Activated CD4-positive, CD25-positive, alpha-beta regulatory T cell (primary cell): ENCODE measurements at regions not wholly inside any gene's neighbourhood (a gene's known extent, or its start where the extent isn't known, plus 50 kb on each side); places are given as distances from the start of the nearest gene placed in this dataset.

Experiments
- DNase-seq, 4 experiments: peaks; one replicate each; lab custom pipeline; 2025; lab: John Stamatoyannopoulos, UW

- DNase-seq: no peak
Observed at GRCh38 chr22:47715866-47716578, 953.6 kb downstream of the TBC1D22A start.

- no peak for DNase-seq
Observed at GRCh38 chr22:47713941-47714340, 951.5 kb downstream of the TBC1D22A start.

GRCh38 chr22:47710135-47710534 lies 947.7 kb downstream of the TBC1D22A start:
- no peak for DNase-seq

- DNase-seq: no peak
Observed at GRCh38 chr22:47705350-47705749, 942.9 kb downstream of the TBC1D22A start.

- DNase-seq: no peak
Observed at GRCh38 chr22:47698906-47699305, 936.5 kb downstream of the TBC1D22A start.

- DNase-seq: no peak
Observed at GRCh38 chr22:47697861-47698260, 935.4 kb downstream of the TBC1D22A start.

- no peak for DNase-seq
Observed at GRCh38 chr22:47696776-47697175, 934.3 kb downstream of the TBC1D22A start.

- DNase-seq: no peak
Observed at GRCh38 chr22:47695176-47695575, 932.7 kb downstream of the TBC1D22A start.

- no peak for DNase-seq
Observed at GRCh38 chr22:47694536-47695130, 932.2 kb downstream of the TBC1D22A start.

- no peak for DNase-seq
Observed at GRCh38 chr22:47693606-47694005, 931.2 kb downstream of the TBC1D22A start.

- DNase-seq: no peak
Observed at GRCh38 chr22:47692811-47693210, 930.4 kb downstream of the TBC1D22A start.

GRCh38 chr22:47691152-47691895 lies 928.9 kb downstream of the TBC1D22A start:
- no peak for DNase-seq

- DNase-seq: no peak
Observed at GRCh38 chr22:47690586-47690985, 928.1 kb downstream of the TBC1D22A start.

GRCh38 chr22:47690166-47690565 lies 927.7 kb downstream of the TBC1D22A start:
- DNase-seq: no peak

- DNase-seq: no peak
Observed at GRCh38 chr22:47687776-47688175, 925.3 kb downstream of the TBC1D22A start.

- no peak for DNase-seq
Observed at GRCh38 chr22:47687346-47687655, 924.9 kb downstream of the TBC1D22A start.

- no peak for DNase-seq
Observed at GRCh38 chr22:47686594-47687345, 924.3 kb downstream of the TBC1D22A start.

- DNase-seq: no peak
Observed at GRCh38 chr22:47681411-47682165, 919.1 kb downstream of the TBC1D22A start.

GRCh38 chr22:47678636-47679287 lies 916.3 kb downstream of the TBC1D22A start:
- DNase-seq: no peak

- DNase-seq: no peak
Observed at GRCh38 chr22:47678048-47678447, 915.6 kb downstream of the TBC1D22A start.

GRCh38 chr22:47676685-47677084 lies 914.2 kb downstream of the TBC1D22A start:
- no peak for DNase-seq
